Gastroesophageal sphincter (tissue), 3 donors: ENCODE measurements at regions not wholly inside any gene's neighbourhood (a gene's known extent, or its start where the extent isn't known, plus 50 kb on each side); places are given as distances from the start of the nearest gene placed in this dataset.

Source experiments
- CTCF ChIP-seq, 4 experiments: fragments of 200-600 bp in 2 of 4; fragments of 450-650 bp in 2 of 4; sonication (generic) in 1 of 4; IDR thresholded peaks; one replicate each; pipeline ENCODE4 v1.5.1; 2017 to 2019; ENCODE audit warnings: antibody characterized with exemption in 4 of 4, mild to moderate bottlenecking in 2 of 4, moderate library complexity in 2 of 4
- EP300 ChIP-seq: sonication (generic); formaldehyde crosslinking; IDR thresholded peaks from one replicate; pipeline ENCODE4 v1.6.1; 2017; ENCODE audit warnings: antibody characterized with exemption, mild to moderate bottlenecking
- POLR2A ChIP-seq, 2 donors: fragments of 450-650 bp; IDR thresholded peaks; one replicate each; pipeline ENCODE4 v1.6.1; 2017; ENCODE audit warnings: antibody characterized with exemption in 2 of 2, mild to moderate bottlenecking in 2 of 2, moderate library complexity in 1 of 2
- POLR2AphosphoS5 ChIP-seq: sonication (generic); formaldehyde crosslinking; IDR thresholded peaks from one replicate; pipeline ENCODE4 v1.6.1; 2017; ENCODE audit warnings: antibody characterized with exemption

DNA sequence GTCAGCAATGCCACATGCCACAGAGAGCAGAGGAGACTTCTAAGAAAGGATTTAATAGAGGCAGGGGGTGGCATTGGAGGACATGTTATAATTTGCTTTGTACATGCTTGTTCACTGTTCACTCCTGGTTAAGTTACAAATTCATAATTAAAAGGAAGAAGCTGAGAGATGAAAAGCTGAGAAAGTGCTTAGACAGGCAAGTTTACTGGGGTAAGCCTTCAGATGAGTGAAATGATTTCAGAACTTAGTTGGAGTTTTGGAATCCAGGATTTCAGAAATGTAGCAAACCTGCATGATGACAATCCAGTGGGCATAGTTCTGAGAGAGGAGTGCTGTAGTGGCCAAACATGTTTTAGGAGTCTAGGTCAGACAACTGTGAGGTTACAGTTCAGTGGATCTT, 67.3 kb upstream of the FBXO33 start:
- TF ChIP-seq CTCF (IDR thresholded peaks at IDR 0.05) (no peak), POLR2AphosphoS5 (no peak), EP300 (no peak), POLR2A (IDR thresholded peaks at IDR 0.05) (no peak)
